H1 (cell line): ENCODE measurements at regions not wholly inside any gene's neighbourhood (a gene's known extent, or its start where the extent isn't known, plus 50 kb on each side); places are given as distances from the start of the nearest gene placed in this dataset.
A peak's percentile ranks its signal among the peaks of the same experiment; 100 is the strongest.

ENCODE experiments used
- CTCF ChIA-PET: fragments of 300-600 bp; sonication (Branson Sonifier 250); formaldehyde crosslinking; loops from one replicate; lab custom pipeline; 2021; ENCODE audit not compliant: partially characterized antibody; lab: Charles Lee
- POLR2A ChIA-PET: fragments of 300-600 bp; sonication (Branson Sonifier 250); formaldehyde crosslinking; loops from one replicate; lab custom pipeline; 2021; ENCODE audit warnings: inconsistent platforms; ENCODE audit not compliant: partially characterized antibody; lab: Charles Lee
- DNase-seq, 2 experiments: peaks; one replicate each; pipeline versions ENCODE4 v3.0.0 to v3.0.0-alpha.2; 2010 to 2022; ENCODE audit warnings: low spot score in 2 of 2, low read depth in 1 of 2, mixed read lengths in 1 of 2
- FAIRE-seq: peaks from 2 replicates; lab custom pipeline; 2011; peaks lifted over from hg19 to GRCh38; lab: Jason Lieb, UNC
- H2AFZ ChIP-seq: 2 replicates; pipeline ENCODE4 v1.8.1; 2012; ENCODE audit warnings: low read length, inconsistent platforms
- H2AK5ac ChIP-seq: 2 replicates; pipeline ENCODE4 v1.6.1; 2013; ENCODE audit warnings: low read depth, low read length
- H2BK120ac ChIP-seq: replicated peaks from 2 replicates; pipeline ENCODE3; 2013; ENCODE audit warnings: low read depth, low read length, inconsistent platforms
- H2BK12ac ChIP-seq: 2 replicates; pipeline ENCODE4 v1.6.1; 2013; ENCODE audit warnings: low read depth, low read length
- H2BK15ac ChIP-seq: 2 replicates; pipeline ENCODE4 v1.6.1; 2013; ENCODE audit warnings: low read length
- H2BK20ac ChIP-seq: 2 replicates; pipeline ENCODE4 v1.6.1; 2013; ENCODE audit warnings: low read length
- H2BK5ac ChIP-seq: 2 replicates; pipeline ENCODE4 v1.6.1; 2013; ENCODE audit warnings: low read depth, low read length
- H3K14ac ChIP-seq: 2 replicates; pipeline ENCODE4 v1.6.1; 2013; ENCODE audit warnings: inconsistent platforms; ENCODE audit not compliant: insufficient read length
- H3K18ac ChIP-seq: 2 replicates; pipeline ENCODE4 v1.6.1; 2013; ENCODE audit warnings: low read length; ENCODE audit errors: extremely low read depth
- H3K23ac ChIP-seq: 2 replicates; pipeline ENCODE4 v1.6.1; 2013; ENCODE audit warnings: inconsistent platforms; ENCODE audit not compliant: insufficient read length
- H3K23me2 ChIP-seq: 2 replicates; pipeline ENCODE4 v1.6.1; 2013; ENCODE audit warnings: low read depth, low read length
- H3K27ac ChIP-seq: 2 replicates; pipeline ENCODE4 v1.6.1; 2011; ENCODE audit warnings: low read depth, low read length, inconsistent platforms
- H3K27me3 ChIP-seq, 4 experiments: replicated peaks in 1 of 4; 1 replicate in 1 of 4; 2 replicates in 3 of 4; pipeline versions ENCODE4 v1.6.1 to v1.8.1; 2011 to 2013; ENCODE audit warnings: low read length in 3 of 4, mild to moderate bottlenecking in 3 of 4, inconsistent platforms in 2 of 4, mixed read lengths in 2 of 4, moderate library complexity in 1 of 4; ENCODE audit not compliant: control insufficient read depth in 3 of 4, insufficient read depth in 3 of 4; ENCODE audit errors: extremely low read depth in 1 of 4
- H3K36me3 ChIP-seq, 4 experiments: 2 replicates each; pipeline versions ENCODE4 v1.6.1 to v1.8.1; 2011 to 2013; ENCODE audit warnings: mild to moderate bottlenecking in 4 of 4, low read length in 3 of 4, moderate library complexity in 2 of 4, control low read depth in 1 of 4, inconsistent platforms in 1 of 4; ENCODE audit not compliant: insufficient read depth in 4 of 4, control insufficient read depth in 2 of 4
- H3K4ac ChIP-seq: replicated peaks from 2 replicates; pipeline ENCODE3; 2013; ENCODE audit warnings: low read length, low read depth, mixed read lengths, inconsistent platforms; ENCODE audit not compliant: insufficient read length
- H3K4me1 ChIP-seq, 4 experiments: replicated peaks in 1 of 4; 1 replicate in 1 of 4; 2 replicates in 3 of 4; pipeline versions ENCODE4 v1.6.1 to v1.8.1; 2011 to 2013; ENCODE audit warnings: low read length in 3 of 4, inconsistent platforms in 2 of 4, mixed read lengths in 1 of 4; ENCODE audit not compliant: insufficient read depth in 4 of 4, control insufficient read depth in 3 of 4
- H3K4me2 ChIP-seq, 2 experiments: 2 replicates each; pipeline versions ENCODE4 v1.6.1 to v1.8.1; 2011 to 2013; ENCODE audit warnings: low read depth in 2 of 2, low read length in 2 of 2, control low read depth in 1 of 2, inconsistent platforms in 1 of 2, mild to moderate bottlenecking in 1 of 2; ENCODE audit not compliant: insufficient read depth in 1 of 2
- H3K4me3 ChIP-seq, 4 experiments: fragments of 200-600, 300-600 bp in 1 of 4; sonication (generic), shearing (Covaris generic), sonication (Bioruptor Twin) in 1 of 4; 2 replicates each; pipeline versions ENCODE4 v1.5.1 to v1.8.1; 2011 to 2016; ENCODE audit warnings: low read length in 4 of 4, low read depth in 3 of 4, control low read depth in 2 of 4, inconsistent platforms in 2 of 4, mild to moderate bottlenecking in 2 of 4, mixed read lengths in 1 of 4, moderate library complexity in 1 of 4; ENCODE audit not compliant: insufficient read depth in 2 of 4; ENCODE audit errors: extremely low read depth in 1 of 4
- H3K56ac ChIP-seq: replicated peaks from 2 replicates; pipeline ENCODE3; 2013; ENCODE audit warnings: low read depth, mild to moderate bottlenecking, mixed read lengths, low read length, inconsistent platforms; ENCODE audit not compliant: insufficient read length
- H3K79me1 ChIP-seq: 2 replicates; pipeline ENCODE4 v1.6.1; 2013; ENCODE audit warnings: low read depth, low read length, control low read depth
- H3K79me2 ChIP-seq, 2 experiments: 2 replicates each; pipeline versions ENCODE4 v1.6.1 to v1.8.1; 2012 to 2013; ENCODE audit warnings: low read length in 2 of 2, mild to moderate bottlenecking in 2 of 2, inconsistent platforms in 1 of 2; ENCODE audit not compliant: insufficient read depth in 2 of 2, control insufficient read depth in 1 of 2
- H3K9ac ChIP-seq, 4 experiments: replicated peaks in 1 of 4; 1 replicate in 1 of 4; 2 replicates in 3 of 4; pipeline versions ENCODE4 v1.6.1 to v1.8.1; 2011 to 2013; ENCODE audit warnings: low read depth in 3 of 4, low read length in 3 of 4, control low read depth in 2 of 4, mild to moderate bottlenecking in 2 of 4, moderate library complexity in 2 of 4, inconsistent platforms in 1 of 4; ENCODE audit errors: extremely low read depth in 1 of 4
- H3K9me3 ChIP-seq, 2 experiments: 2 replicates each; pipeline versions ENCODE4 v1.6.1 to v1.8.1; 2012 to 2013; ENCODE audit warnings: mild to moderate bottlenecking in 2 of 2, moderate library complexity in 2 of 2, control low read depth in 1 of 2, inconsistent platforms in 1 of 2, low read depth in 1 of 2, low read length in 1 of 2, mixed read lengths in 1 of 2; ENCODE audit not compliant: insufficient read depth in 2 of 2
- H4K20me1 ChIP-seq, 2 experiments: replicated peaks in 1 of 2; 2 replicates each; pipeline versions ENCODE3 to v1.8.1; 2011 to 2013; ENCODE audit warnings: inconsistent platforms in 2 of 2, low read length in 2 of 2, mild to moderate bottlenecking in 1 of 2; ENCODE audit not compliant: insufficient read depth in 2 of 2, control insufficient read depth in 1 of 2
- H4K5ac ChIP-seq: 2 replicates; pipeline ENCODE4 v1.6.1; 2013; ENCODE audit warnings: low read length, low read depth, mixed read lengths, inconsistent platforms; ENCODE audit not compliant: insufficient read length
- H4K8ac ChIP-seq: 2 replicates; pipeline ENCODE4 v1.8.0; 2013; ENCODE audit warnings: mild to moderate bottlenecking, moderate library complexity, low read length, inconsistent platforms; ENCODE audit not compliant: insufficient read depth; ENCODE audit errors: extremely low read depth
- H4K91ac ChIP-seq: replicated peaks from 2 replicates; pipeline ENCODE3; 2013; ENCODE audit warnings: low read length, mixed read lengths, inconsistent platforms; ENCODE audit not compliant: insufficient read length
- JUN ChIP-seq: IDR thresholded peaks from 2 replicates; pipeline ENCODE4 v1.6.1; 2011; ENCODE audit warnings: low read depth, mild to moderate bottlenecking, improper control_type of control experiment, low read length
- RAD21 ChIP-seq, 2 experiments: IDR thresholded peaks in 1 of 2; conservative IDR thresholded peaks in 1 of 2; 2 replicates each; pipeline ENCODE4 v1.6.1; 2011; ENCODE audit warnings: low read depth in 2 of 2, low read length in 2 of 2, improper control_type of control experiment in 1 of 2, inconsistent platforms in 1 of 2, mild to moderate bottlenecking in 1 of 2, moderate library complexity in 1 of 2
- WGBS, 2 experiments: shearing (Covaris generic) in 1 of 2; methylation state at CpG; one replicate each; pipeline versions ENCODE4 v1.1.6 to v1.1.7; 2013 to 2015; ENCODE audit warnings: low lambda C conversion rate in 2 of 2, mixed read lengths in 2 of 2, inconsistent platforms in 1 of 2, low coverage in 1 of 2, missing lambda C conversion rate in 1 of 2; ENCODE audit not compliant: insufficient replicate concordance in 2 of 2, insufficient coverage in 1 of 2, insufficient read length in 1 of 2; ENCODE audit errors: extremely low coverage in 1 of 2, missing lambda C conversion rate in 1 of 2; 5-methylcytosine and 5-hydroxymethylcytosine counted together

GRCh38 chr3:161925749-161926360 is 429.2 kb downstream of the OTOL1 start:
- Histone ChIP-seq H4K91ac (no peak overlapping the region), H3K79me1 (no peaks in the 10 kb centered on the region), H3K14ac (no peak overlapping the region), H3K4me3 (no peak overlapping the region), H3K23me2 (no peaks in the 10 kb centered on the region), H2BK20ac (no peak overlapping the region), H3K4me2 (no peak overlapping the region), H3K18ac (no peak overlapping the region), H3K27ac (no peak overlapping the region), H3K56ac (no peak overlapping the region), H3K27me3 (no peaks in the 10 kb centered on the region), H3K9me3 (peaks cover 8 to 14% of the 10 kb centered on the region in 2 experiments; a peak in 2 of 4 replicates), H4K8ac (no peak overlapping the region), H3K23ac (no peak overlapping the region), H2BK12ac (no peak overlapping the region), H2BK5ac (no peak overlapping the region), H2AK5ac (no peak overlapping the region), H2BK15ac (no peak overlapping the region), H3K4ac (no peak overlapping the region), H3K4me1 (no peaks in the 10 kb centered on the region), H3K9ac (no peak overlapping the region), H2BK120ac (no peak overlapping the region), H2AFZ (no peak overlapping the region), H3K79me2 (no peaks in the 10 kb centered on the region), H4K20me1 (no peaks in the 10 kb centered on the region), H3K36me3 (no peaks in the 10 kb centered on the region; a peak in 1 of 8 replicates), H4K5ac (no peak overlapping the region)
- ChIA-PET CTCF (no interaction called here), POLR2A (no interaction called here)
- 90% methylated on average over 2 of the region's 2 CpGs; no CpG with 5 or more reads in 1 of the 2 experiments for WGBS, 2 experiments
- DNase-seq (no peak), FAIRE-seq (no peak)
- TF ChIP-seq RAD21 (IDR thresholded peaks at IDR 0.05 in 1 of 2, conservative IDR thresholded peaks at IDR 0.05 in 1 of 2; ENCODE audit: low read depth in 2 of 2, low read length in 2 of 2) (peak in 1 of 2 experiments; percentile 17; a peak in 1 of 4 replicates), JUN (no peak)
